ENCODE measurements at regions not wholly inside any gene's neighbourhood (a gene's known extent, or its start where the extent isn't known, plus 50 kb on each side); places are given as distances from the start of the nearest gene placed in this dataset.
A peak's percentile ranks its signal among the peaks of the same experiment; 100 is the strongest.

DNA sequence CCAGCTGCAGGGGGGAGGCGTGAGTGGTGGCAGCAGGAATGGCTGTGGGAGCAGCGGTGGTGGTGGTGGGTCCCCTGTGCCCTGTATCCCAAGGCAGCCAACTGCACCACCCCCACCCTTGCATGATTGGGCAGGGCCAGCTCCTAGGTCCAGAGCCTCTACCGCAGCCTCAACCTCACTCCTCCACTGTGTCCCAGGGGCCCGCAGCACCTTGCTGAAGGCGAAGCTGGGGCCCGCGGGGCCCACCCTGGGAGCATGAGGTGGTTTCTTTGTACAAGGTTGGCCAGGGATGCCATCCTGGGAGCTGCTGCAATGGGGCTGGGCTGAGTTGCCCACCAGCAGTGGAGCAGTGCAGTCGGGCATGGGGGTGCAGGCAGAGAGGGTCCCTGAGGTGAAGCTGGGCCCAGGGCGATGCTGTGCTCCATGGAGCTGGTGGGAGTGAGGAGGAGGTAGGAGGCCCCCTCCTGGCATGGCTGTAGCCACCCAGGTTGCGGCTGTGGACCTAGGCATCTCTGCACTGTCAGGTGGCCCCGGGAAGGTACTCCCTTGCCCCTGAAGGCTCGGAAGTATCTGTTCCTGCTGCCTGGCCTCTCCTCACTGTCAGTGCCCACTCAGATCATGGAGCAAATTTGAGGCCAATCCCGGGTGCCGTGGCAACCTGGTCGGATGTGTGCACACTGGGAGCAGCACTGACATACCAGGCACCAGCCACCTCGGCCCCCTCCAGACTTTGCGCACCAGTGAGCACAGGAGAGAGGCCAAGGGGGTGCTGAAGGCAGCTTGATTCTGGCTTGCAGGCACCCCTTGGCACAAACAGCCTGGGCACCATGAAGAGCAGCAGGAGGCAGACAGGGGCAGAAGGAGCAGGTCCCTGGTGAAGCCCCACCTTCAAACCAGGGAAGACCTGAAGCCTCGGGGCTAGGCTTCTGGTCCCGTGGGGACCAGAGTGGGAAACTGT lies 60.2 kb upstream of the L3MBTL3 start:
- H3K4me1 ChIP-seq (ENCODE audit: insufficient read depth, low read length): no peaks in the 10 kb centered on the region
- H2AFZ ChIP-seq (ENCODE audit: low read length): no peak overlapping the region
- no peaks in the 10 kb centered on the region for H3K9me3 ChIP-seq (ENCODE audit: low read depth, low read length)
- no peaks in the 10 kb centered on the region for H3K36me3 ChIP-seq (ENCODE audit: insufficient read depth, low read length)
- H3K27me3 ChIP-seq (ENCODE audit: insufficient read depth, low read length): no peaks in the 10 kb centered on the region
- H3K79me2 ChIP-seq (ENCODE audit: insufficient read depth, low read length): no peaks in the 10 kb centered on the region
- no peak for DNase-seq (ENCODE audit: insufficient read length, low spot score, missing footprints)
- no peak overlapping the region for H3K27ac ChIP-seq (ENCODE audit: low read depth, low read length)
- no peaks in the 10 kb centered on the region for H4K20me1 ChIP-seq (ENCODE audit: insufficient read depth, low read length)
- TF ChIP-seq, protein P1, sequence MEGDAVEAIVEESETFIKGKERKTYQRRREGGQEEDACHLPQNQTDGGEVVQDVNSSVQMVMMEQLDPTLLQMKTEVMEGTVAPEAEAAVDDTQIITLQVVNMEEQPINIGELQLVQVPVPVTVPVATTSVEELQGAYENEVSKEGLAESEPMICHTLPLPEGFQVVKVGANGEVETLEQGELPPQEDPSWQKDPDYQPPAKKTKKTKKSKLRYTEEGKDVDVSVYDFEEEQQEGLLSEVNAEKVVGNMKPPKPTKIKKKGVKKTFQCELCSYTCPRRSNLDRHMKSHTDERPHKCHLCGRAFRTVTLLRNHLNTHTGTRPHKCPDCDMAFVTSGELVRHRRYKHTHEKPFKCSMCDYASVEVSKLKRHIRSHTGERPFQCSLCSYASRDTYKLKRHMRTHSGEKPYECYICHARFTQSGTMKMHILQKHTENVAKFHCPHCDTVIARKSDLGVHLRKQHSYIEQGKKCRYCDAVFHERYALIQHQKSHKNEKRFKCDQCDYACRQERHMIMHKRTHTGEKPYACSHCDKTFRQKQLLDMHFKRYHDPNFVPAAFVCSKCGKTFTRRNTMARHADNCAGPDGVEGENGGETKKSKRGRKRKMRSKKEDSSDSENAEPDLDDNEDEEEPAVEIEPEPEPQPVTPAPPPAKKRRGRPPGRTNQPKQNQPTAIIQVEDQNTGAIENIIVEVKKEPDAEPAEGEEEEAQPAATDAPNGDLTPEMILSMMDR (IDR thresholded peaks at IDR 0.05; ENCODE audit: extremely low read depth, low read depth, low read length): no peak
- H3K4me3 ChIP-seq (ENCODE audit: insufficient read depth, low read length): no peak overlapping the region
- H3K4me2 ChIP-seq (ENCODE audit: insufficient read depth, low read length): no peak overlapping the region

DNA sequence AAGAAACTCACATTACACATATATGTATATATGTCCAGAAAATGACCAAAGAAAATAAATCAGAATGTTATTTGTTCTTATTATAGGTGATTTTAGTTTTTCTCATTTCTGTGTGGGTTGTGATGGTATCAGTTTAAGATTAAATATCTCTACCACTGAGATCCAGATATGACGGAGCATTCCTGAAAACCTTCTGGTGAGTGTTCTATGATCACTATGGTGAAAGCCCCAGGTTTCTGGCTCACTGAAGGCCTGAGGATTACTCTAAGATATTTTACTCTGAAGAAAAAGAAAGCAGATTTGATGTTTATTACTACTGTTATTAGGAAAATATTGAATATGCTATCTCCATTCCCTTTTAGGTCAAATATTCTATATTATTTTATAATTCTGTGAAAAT lies 62.8 kb upstream of the L3MBTL3 start:
- H3K4me1 ChIP-seq (ENCODE audit: insufficient read depth, low read length): no peaks in the 10 kb centered on the region
- H2AFZ ChIP-seq (ENCODE audit: low read length): no peak overlapping the region
- no peaks in the 10 kb centered on the region for H3K27me3 ChIP-seq (ENCODE audit: insufficient read depth, low read length)
- DNase-seq (ENCODE audit: insufficient read length, low spot score, missing footprints): no peak
- H3K4me3 ChIP-seq (ENCODE audit: insufficient read depth, low read length): no peak overlapping the region
- no peaks in the 10 kb centered on the region for H3K79me2 ChIP-seq (ENCODE audit: insufficient read depth, low read length)
- H3K27ac ChIP-seq (ENCODE audit: low read depth, low read length): no peak overlapping the region
- TF ChIP-seq, protein P1 (IDR thresholded peaks at IDR 0.05; ENCODE audit: extremely low read depth, low read depth, low read length): no peak
- no peaks in the 10 kb centered on the region for H4K20me1 ChIP-seq (ENCODE audit: insufficient read depth, low read length)
- no peaks in the 10 kb centered on the region for H3K36me3 ChIP-seq (ENCODE audit: insufficient read depth, low read length)
- no peaks in the 10 kb centered on the region for H3K9me3 ChIP-seq (ENCODE audit: low read depth, low read length)
- H3K4me2 ChIP-seq (ENCODE audit: insufficient read depth, low read length): no peak overlapping the region

DNA sequence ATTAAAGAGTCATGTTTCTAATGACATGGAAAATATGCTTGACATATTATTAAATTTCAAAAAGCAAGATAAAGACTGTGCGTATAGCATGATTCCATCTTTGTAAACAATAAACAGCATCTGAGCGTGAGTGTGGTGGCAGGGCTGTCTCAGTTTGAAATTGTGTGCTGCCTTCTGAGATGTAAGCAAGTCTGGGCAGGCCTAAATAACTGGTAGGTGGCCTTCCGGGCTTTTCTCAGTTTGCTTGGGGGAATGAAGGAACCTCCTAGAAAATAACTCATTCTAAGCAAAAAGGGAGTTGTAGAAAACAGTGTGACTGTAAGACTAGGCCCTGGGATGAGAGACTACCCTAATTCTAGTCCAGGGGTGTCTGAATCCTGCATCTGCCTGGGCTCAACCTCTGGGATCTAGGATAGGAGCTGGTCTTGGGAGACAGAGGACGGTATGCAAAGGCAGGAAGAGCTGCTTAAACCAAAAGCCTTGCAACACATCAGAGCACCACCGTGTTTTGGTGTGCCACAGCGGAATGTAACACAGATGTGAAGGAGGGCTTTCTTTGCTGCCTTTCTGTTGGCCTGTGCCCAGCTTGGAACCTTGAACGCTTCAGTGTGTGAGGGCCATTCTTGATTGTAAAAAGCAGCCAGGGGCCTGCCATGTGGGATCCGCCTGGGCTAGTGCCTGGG lies 63.5 kb upstream of the L3MBTL3 start:
- Histone ChIP-seq H4K20me1 (ENCODE audit: insufficient read depth, low read length) (no peaks in the 10 kb centered on the region), H3K36me3 (ENCODE audit: insufficient read depth, low read length) (no peaks in the 10 kb centered on the region), H3K9me3 (ENCODE audit: low read depth, low read length) (no peaks in the 10 kb centered on the region), H3K4me1 (ENCODE audit: insufficient read depth, low read length) (no peaks in the 10 kb centered on the region), H2AFZ (ENCODE audit: low read length) (peak overlapping the region; percentile 71), H3K4me2 (ENCODE audit: insufficient read depth, low read length) (no peak overlapping the region), H3K27me3 (ENCODE audit: insufficient read depth, low read length) (no peaks in the 10 kb centered on the region), H3K79me2 (ENCODE audit: insufficient read depth, low read length) (no peaks in the 10 kb centered on the region), H3K4me3 (ENCODE audit: insufficient read depth, low read length) (no peak overlapping the region), H3K27ac (ENCODE audit: low read depth, low read length) (no peak overlapping the region)
- TF ChIP-seq, protein P1 (IDR thresholded peaks at IDR 0.05; ENCODE audit: extremely low read depth, low read depth, low read length): no peak
- DNase-seq (ENCODE audit: insufficient read length, low spot score, missing footprints): no peak

DNA sequence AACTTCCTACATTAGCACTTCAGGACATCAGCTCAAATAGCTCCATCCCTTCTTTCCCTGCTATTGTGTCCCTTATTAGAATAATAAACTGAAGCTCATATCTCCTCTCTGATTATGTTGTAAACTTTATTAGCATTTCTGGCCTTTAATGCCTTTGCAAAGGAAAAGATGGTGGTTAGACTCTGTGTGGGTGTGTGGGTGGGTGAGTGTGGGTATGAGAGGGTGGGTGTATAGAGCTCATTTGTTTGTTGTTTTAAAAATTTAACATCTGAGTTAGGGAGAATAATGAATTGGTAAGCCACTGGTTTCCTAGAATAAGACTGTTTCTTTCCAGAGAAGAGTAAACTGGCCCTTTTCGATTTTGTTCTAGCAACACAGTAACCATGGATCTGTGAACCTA lies 70.6 kb upstream of the L3MBTL3 start:
- H2AFZ ChIP-seq (ENCODE audit: low read length): no peak overlapping the region
- no peaks in the 10 kb centered on the region for H3K36me3 ChIP-seq (ENCODE audit: insufficient read depth, low read length)
- H3K4me2 ChIP-seq (ENCODE audit: insufficient read depth, low read length): no peak overlapping the region
- no peak overlapping the region for H3K4me3 ChIP-seq (ENCODE audit: insufficient read depth, low read length)
- no peak overlapping the region for H3K27ac ChIP-seq (ENCODE audit: low read depth, low read length)
- H4K20me1 ChIP-seq (ENCODE audit: insufficient read depth, low read length): no peaks in the 10 kb centered on the region
- H3K27me3 ChIP-seq (ENCODE audit: insufficient read depth, low read length): peaks cover 3% of the 10 kb centered on the region
- H3K9me3 ChIP-seq (ENCODE audit: low read depth, low read length): no peaks in the 10 kb centered on the region
- no peak for DNase-seq (ENCODE audit: insufficient read length, low spot score, missing footprints)
- H3K4me1 ChIP-seq (ENCODE audit: insufficient read depth, low read length): no peaks in the 10 kb centered on the region
- no peaks in the 10 kb centered on the region for H3K79me2 ChIP-seq (ENCODE audit: insufficient read depth, low read length)
- TF ChIP-seq, protein P1 (IDR thresholded peaks at IDR 0.05; ENCODE audit: extremely low read depth, low read depth, low read length): no peak
